ENCODE measurements at regions not wholly inside any gene's neighbourhood (a gene's known extent, or its start where the extent isn't known, plus 50 kb on each side); places are given as distances from the start of the nearest gene placed in this dataset.
"Not testable (repeated sequence)": the region's sequence is repeated elsewhere in the genome, so short reads cannot be mapped to it uniquely, and the experiment has no call there.

DNA sequence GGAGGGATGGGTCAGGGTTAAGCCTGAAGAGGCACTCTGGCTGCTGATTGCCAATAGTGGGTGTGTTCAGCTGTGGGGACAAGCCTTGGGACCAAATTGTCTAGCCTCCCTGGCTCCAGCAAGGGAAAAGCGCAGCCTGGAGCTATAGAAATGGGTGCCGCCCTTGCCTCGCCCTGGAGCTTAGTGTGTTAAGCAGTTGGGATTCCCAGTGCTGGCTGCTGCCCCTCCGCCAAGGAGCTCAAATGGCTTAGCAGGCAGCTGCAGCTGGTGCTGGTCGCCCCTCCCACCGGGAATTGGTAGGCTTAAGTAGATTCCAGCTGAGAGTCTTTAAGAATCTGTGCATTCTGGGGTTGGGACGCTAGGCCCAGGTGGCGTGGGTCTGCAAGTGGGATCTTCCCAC is 662.9 kb upstream of the TBL1XR1 start:
- no peaks in the 10 kb centered on the region for H3K36me3 ChIP-seq
- H3K9me3 ChIP-seq = peaks cover 0 to 47% (median 21%) of the 10 kb centered on the region in 8 donors
- no peaks in the 10 kb centered on the region for H3K4me1 ChIP-seq
- no peak for DNase-seq
- intact Hi-C loops (cut with DNase I; ENCODE audit: low total_unique reads) = no loop called here
- no peak overlapping the region for H3K4me3 ChIP-seq
- H3K27ac ChIP-seq = no peak overlapping the region
- TF ChIP-seq POLR2A (IDR thresholded peaks at IDR 0.05) (no peak), CTCF (IDR thresholded peaks at IDR 0.05 in 8 of 11, conservative IDR thresholded peaks at IDR 0.05 in 3 of 11) (no peak), POLR2AphosphoS5 (IDR thresholded peaks at IDR 0.05) (no peak)
- WGBS, 5 donors = 71 to 100% (median 98%) methylated on average over 6 to 8 of the region's 8 CpGs
- no peaks in the 10 kb centered on the region for H3K27me3 ChIP-seq (replicated peaks in 1 of 7)

DNA sequence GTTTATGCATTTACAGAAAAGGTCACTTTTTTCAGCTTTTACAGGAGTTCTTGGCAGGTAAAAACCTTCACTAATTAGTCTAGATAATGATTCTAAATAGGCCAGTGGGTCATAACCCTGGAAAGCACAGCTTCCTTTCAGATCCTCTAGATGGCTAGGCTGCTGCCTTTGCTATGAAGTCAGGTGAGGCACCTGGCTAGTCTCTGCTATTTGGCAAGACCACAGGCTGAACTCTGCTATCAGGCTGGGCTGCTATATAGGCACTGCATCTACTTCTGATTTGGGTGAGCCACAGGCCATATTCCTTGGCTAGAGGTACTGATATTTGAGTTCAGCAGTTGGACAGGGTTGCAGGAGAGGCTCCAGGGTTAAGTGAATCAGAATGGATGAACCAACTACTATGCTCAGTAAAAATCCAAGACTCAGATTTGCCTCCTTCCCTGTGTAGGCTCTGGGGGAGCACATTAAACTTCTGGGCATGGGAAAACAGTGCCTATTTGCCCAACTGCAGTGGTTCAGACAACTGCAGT is 665.7 kb upstream of the TBL1XR1 start:
- Histone ChIP-seq H3K9me3 (peaks cover 0 to 61% (median 28%) of the 10 kb centered on the region in 8 donors), H3K4me3 (no peak overlapping the region), H3K27me3 (replicated peaks in 1 of 7) (no peaks in the 10 kb centered on the region), H3K36me3 (no peaks in the 10 kb centered on the region), H3K27ac (no peak overlapping the region), H3K4me1 (no peaks in the 10 kb centered on the region)
- no peak for TF ChIP-seq POLR2A (IDR thresholded peaks at IDR 0.05)
- no peak for TF ChIP-seq POLR2AphosphoS5 (IDR thresholded peaks at IDR 0.05)
- TF ChIP-seq CTCF (IDR thresholded peaks at IDR 0.05 in 8 of 11, conservative IDR thresholded peaks at IDR 0.05 in 3 of 11) = no peak
- no peak for DNase-seq
- intact Hi-C loops (cut with DNase I; ENCODE audit: low total_unique reads) = no loop called here

GRCh38 chr3:177871267-177871666 is 665.0 kb upstream of the KCNMB2 start:
- H3K27ac ChIP-seq; DNase-seq; intact Hi-C loops (cut with DNase I; ENCODE audit: low total_unique reads); H3K4me1 ChIP-seq; H3K4me3 ChIP-seq; H3K27me3 ChIP-seq (replicated peaks in 1 of 7); H3K36me3 ChIP-seq: not testable (repeated sequence)
- WGBS, 5 donors = 84 to 96% (median 92%) methylated on average over 3 of the region's 3 CpGs
- H3K9me3 ChIP-seq = peaks cover 0 to 46% (median 32%) of the 10 kb centered on the region in 8 donors

DNA sequence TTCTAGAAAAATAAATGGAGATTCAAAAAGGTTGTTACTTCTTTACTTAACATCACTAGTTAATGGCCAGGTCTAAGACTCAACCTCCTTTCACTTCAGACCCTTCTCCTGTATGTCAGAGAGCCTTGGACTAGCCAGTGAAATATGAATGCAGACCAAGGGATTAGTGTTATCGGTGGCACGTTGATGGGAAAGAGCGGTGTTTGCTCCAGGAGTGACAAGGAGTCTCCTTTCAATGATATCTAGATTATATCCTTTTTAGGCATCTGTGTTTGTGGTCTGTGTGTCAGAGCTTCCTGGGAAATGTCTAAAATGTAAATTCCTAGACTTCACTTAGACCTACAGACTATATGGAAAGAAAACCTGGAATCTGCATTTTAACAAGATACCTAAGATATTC is 658.0 kb upstream of the KCNMB2 start:
- DNase-seq = no peak
- TF ChIP-seq POLR2A (IDR thresholded peaks at IDR 0.05) (no peak), CTCF (IDR thresholded peaks at IDR 0.05 in 8 of 11, conservative IDR thresholded peaks at IDR 0.05 in 3 of 11) (no peak), POLR2AphosphoS5 (IDR thresholded peaks at IDR 0.05) (no peak)
- H3K9me3 ChIP-seq = no peaks in the 10 kb centered on the region
- H3K27me3 ChIP-seq (replicated peaks in 1 of 7) = no peaks in the 10 kb centered on the region
- WGBS, 5 donors = 92 to 97% (median 94%) methylated on average over 3 of the region's 3 CpGs
- H3K4me3 ChIP-seq = no peak overlapping the region
- H3K36me3 ChIP-seq = no peaks in the 10 kb centered on the region
- H3K4me1 ChIP-seq = no peaks in the 10 kb centered on the region
- intact Hi-C loops (cut with DNase I; ENCODE audit: low total_unique reads) = no loop called here
- H3K27ac ChIP-seq = no peak overlapping the region

- H3K9me3 ChIP-seq = no peaks in the 10 kb centered on the region
- DNase-seq = no peak
- peaks cover 0 to 4% (median 0%) of the 10 kb centered on the region in 6 donors for H3K4me1 ChIP-seq
- no peak overlapping the region for H3K4me3 ChIP-seq
- WGBS, 5 donors = 87 to 97% (median 90%) methylated on average over 4 of the region's 4 CpGs
- H3K36me3 ChIP-seq = no peaks in the 10 kb centered on the region
- no peaks in the 10 kb centered on the region for H3K27me3 ChIP-seq (replicated peaks in 1 of 7)
- no peak overlapping the region for H3K27ac ChIP-seq
- no peak for TF ChIP-seq POLR2A (IDR thresholded peaks at IDR 0.05)
- TF ChIP-seq CTCF (IDR thresholded peaks at IDR 0.05 in 8 of 11, conservative IDR thresholded peaks at IDR 0.05 in 3 of 11) = no peak
- no peak for TF ChIP-seq POLR2AphosphoS5 (IDR thresholded peaks at IDR 0.05)
- intact Hi-C loops (cut with DNase I; ENCODE audit: low total_unique reads) = no loop called here
Measured at GRCh38 chr3:177878957-177879356, 657.3 kb upstream of the KCNMB2 start.

Data from spleen (tissue), 11 donors.